ENCODE measurements at regions not wholly inside any gene's neighbourhood (a gene's known extent, or its start where the extent isn't known, plus 50 kb on each side); places are given as distances from the start of the nearest gene placed in this dataset.
"Not testable (repeated sequence)": the region's sequence is repeated elsewhere in the genome, so short reads cannot be mapped to it uniquely, and the experiment has no call there.

- Histone ChIP-seq H3K9me3 (ENCODE audit: control insufficient read depth in 4 of 4, low read length in 3 of 4) (no peaks in the 10 kb centered on the region), H3K4me3 (ENCODE audit: low read depth in 1 of 3, low read length in 3 of 3) (no peak overlapping the region), H3K27me3 (ENCODE audit: control insufficient read depth in 4 of 4, insufficient read depth in 4 of 4, low read length in 3 of 4) (peaks cover 0 to 10% (median 0%) of the 10 kb centered on the region in 4 donors), H3K27ac (ENCODE audit: low read depth in 1 of 2, low read length in 2 of 2) (no peak overlapping the region), H3K4me1 (ENCODE audit: control insufficient read depth in 4 of 4, insufficient read depth in 4 of 4, low read length in 3 of 4) (peaks cover 0 to 2% (median 0%) of the 10 kb centered on the region in 4 donors), H3K9ac (ENCODE audit: low read depth in 1 of 2, low read length in 2 of 2) (no peak overlapping the region), H3K36me3 (ENCODE audit: control insufficient read depth in 4 of 4, insufficient read depth in 3 of 4, low read depth in 1 of 4, low read length in 3 of 4) (no peaks in the 10 kb centered on the region)
- TF ChIP-seq RXRA (IDR thresholded peaks at IDR 0.05) (no peak), HNF4A (conservative IDR thresholded peaks at IDR 0.05) (no peak), TAF1 (conservative IDR thresholded peaks at IDR 0.05) (no peak)
- DNase-seq (ENCODE audit: low spot score), result no peak
- 75% methylated on average over 3 of the region's 3 CpGs for WGBS
These were observed 131.7 kb downstream of the VPREB1 start for GRCh38 chr22:22376352-22376706.

DNA sequence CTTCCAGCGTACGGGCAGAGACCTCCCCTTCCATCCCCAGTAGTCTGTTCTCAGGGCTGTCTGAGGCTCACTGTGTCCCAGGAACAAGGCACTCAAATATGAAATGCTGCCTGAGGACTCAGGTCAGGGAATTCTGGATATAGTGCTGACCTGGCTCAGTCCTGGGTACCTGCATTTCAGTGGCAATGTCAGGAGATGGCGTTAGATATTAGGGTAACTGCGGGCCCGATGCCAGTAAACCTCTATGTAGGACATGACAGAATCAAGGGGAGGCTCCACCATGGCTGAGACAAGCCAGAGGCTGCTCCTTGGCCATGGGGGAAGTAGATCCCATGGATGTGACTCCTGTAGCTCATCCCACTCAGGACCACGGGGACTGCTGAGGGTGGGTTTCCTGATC is 131.7 kb downstream of the ZNF280B start:
- H3K27me3 ChIP-seq (ENCODE audit: control insufficient read depth in 4 of 4, insufficient read depth in 4 of 4, low read length in 3 of 4); DNase-seq (ENCODE audit: low spot score); H3K9me3 ChIP-seq (ENCODE audit: control insufficient read depth in 4 of 4, low read length in 3 of 4); H3K4me1 ChIP-seq (ENCODE audit: control insufficient read depth in 4 of 4, insufficient read depth in 4 of 4, low read length in 3 of 4); H3K9ac ChIP-seq (ENCODE audit: low read depth in 1 of 2, low read length in 2 of 2); H3K36me3 ChIP-seq (ENCODE audit: control insufficient read depth in 4 of 4, insufficient read depth in 3 of 4, low read depth in 1 of 4, low read length in 3 of 4); H3K27ac ChIP-seq (ENCODE audit: low read depth in 1 of 2, low read length in 2 of 2); H3K4me3 ChIP-seq (ENCODE audit: low read depth in 1 of 3, low read length in 3 of 3): not testable (repeated sequence)
- WGBS, result 68% methylated on average over 6 of the region's 6 CpGs

DNA sequence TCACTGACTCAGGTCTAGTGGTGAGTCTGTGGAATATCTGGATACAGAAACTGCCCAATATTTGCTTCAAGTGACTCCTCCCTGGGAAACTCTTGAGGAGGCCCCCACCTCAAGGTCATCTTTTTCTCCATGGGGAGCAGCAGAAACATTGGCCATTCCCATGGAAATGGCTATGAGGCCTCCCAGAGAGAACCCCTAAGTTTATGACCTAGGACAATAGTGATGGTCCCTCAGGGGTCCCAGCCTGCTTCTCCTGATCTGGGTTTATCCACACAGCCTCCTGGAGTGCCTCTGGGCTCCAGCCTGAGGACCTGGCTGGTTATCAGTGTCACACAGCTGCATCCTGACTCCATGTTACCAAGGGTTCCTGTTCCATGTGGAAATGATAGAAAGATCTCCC is 131.2 kb downstream of the ZNF280B start:
- H3K4me3 ChIP-seq (ENCODE audit: low read depth in 1 of 3, low read length in 3 of 3), result no peak overlapping the region
- DNase-seq (ENCODE audit: low spot score), result no peak
- H3K9ac ChIP-seq (ENCODE audit: low read depth in 1 of 2, low read length in 2 of 2), result no peak overlapping the region
- peaks cover 0 to 10% (median 0%) of the 10 kb centered on the region in 4 donors for H3K27me3 ChIP-seq (ENCODE audit: control insufficient read depth in 4 of 4, insufficient read depth in 4 of 4, low read length in 3 of 4)
- TF ChIP-seq SP1 (IDR thresholded peaks at IDR 0.05), result no peak
- no peak for TF ChIP-seq GABPA (IDR thresholded peaks at IDR 0.05 in 1 of 2, conservative IDR thresholded peaks at IDR 0.05 in 1 of 2)
- TF ChIP-seq, protein P1, sequence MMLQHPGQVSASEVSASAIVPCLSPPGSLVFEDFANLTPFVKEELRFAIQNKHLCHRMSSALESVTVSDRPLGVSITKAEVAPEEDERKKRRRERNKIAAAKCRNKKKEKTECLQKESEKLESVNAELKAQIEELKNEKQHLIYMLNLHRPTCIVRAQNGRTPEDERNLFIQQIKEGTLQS (IDR thresholded peaks at IDR 0.05), result no peak
- TF ChIP-seq TAF1 (conservative IDR thresholded peaks at IDR 0.05), result no peak
- TF ChIP-seq JUND (IDR thresholded peaks at IDR 0.05), result no peak
- no peak for TF ChIP-seq FOXA1 (IDR thresholded peaks at IDR 0.05)
- no peak for TF ChIP-seq RXRA (IDR thresholded peaks at IDR 0.05)
- no peak overlapping the region for H3K27ac ChIP-seq (ENCODE audit: low read depth in 1 of 2, low read length in 2 of 2)
- peaks cover 0 to 2% (median 0%) of the 10 kb centered on the region in 4 donors for H3K4me1 ChIP-seq (ENCODE audit: control insufficient read depth in 4 of 4, insufficient read depth in 4 of 4, low read length in 3 of 4)
- no peaks in the 10 kb centered on the region for H3K9me3 ChIP-seq (ENCODE audit: control insufficient read depth in 4 of 4, low read length in 3 of 4)
- H3K36me3 ChIP-seq (ENCODE audit: control insufficient read depth in 4 of 4, insufficient read depth in 3 of 4, low read depth in 1 of 4, low read length in 3 of 4), result no peaks in the 10 kb centered on the region

- Histone ChIP-seq H3K36me3 (ENCODE audit: control insufficient read depth in 4 of 4, insufficient read depth in 3 of 4, low read depth in 1 of 4, low read length in 3 of 4) (no peaks in the 10 kb centered on the region), H3K9ac (ENCODE audit: low read depth in 1 of 2, low read length in 2 of 2) (no peak overlapping the region), H3K4me3 (ENCODE audit: low read depth in 1 of 3, low read length in 3 of 3) (no peak overlapping the region), H3K4me1 (ENCODE audit: control insufficient read depth in 4 of 4, insufficient read depth in 4 of 4, low read length in 3 of 4) (peaks cover 0 to 2% (median 0%) of the 10 kb centered on the region in 4 donors), H3K27ac (ENCODE audit: low read depth in 1 of 2, low read length in 2 of 2) (no peak overlapping the region), H3K27me3 (ENCODE audit: control insufficient read depth in 4 of 4, insufficient read depth in 4 of 4, low read length in 3 of 4) (peaks cover 0 to 10% (median 0%) of the 10 kb centered on the region in 4 donors), H3K9me3 (ENCODE audit: control insufficient read depth in 4 of 4, low read length in 3 of 4) (no peaks in the 10 kb centered on the region)
- TF ChIP-seq YY1 (IDR thresholded peaks at IDR 0.05), result no peak
- TF ChIP-seq TAF1 (conservative IDR thresholded peaks at IDR 0.05), result no peak
- TF ChIP-seq NR2F2 (IDR thresholded peaks at IDR 0.05), result no peak
- TF ChIP-seq, protein P2, sequence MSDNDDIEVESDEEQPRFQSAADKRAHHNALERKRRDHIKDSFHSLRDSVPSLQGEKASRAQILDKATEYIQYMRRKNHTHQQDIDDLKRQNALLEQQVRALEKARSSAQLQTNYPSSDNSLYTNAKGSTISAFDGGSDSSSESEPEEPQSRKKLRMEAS (IDR thresholded peaks at IDR 0.05), result no peak
- no peak for TF ChIP-seq SP1 (IDR thresholded peaks at IDR 0.05)
- TF ChIP-seq RAD21 (IDR thresholded peaks at IDR 0.05), result no peak
- TF ChIP-seq JUND (IDR thresholded peaks at IDR 0.05), result no peak
- TF ChIP-seq ZBTB33 (IDR thresholded peaks at IDR 0.05), result no peak
- no peak for TF ChIP-seq GABPA (IDR thresholded peaks at IDR 0.05 in 1 of 2, conservative IDR thresholded peaks at IDR 0.05 in 1 of 2)
- TF ChIP-seq HNF4A (conservative IDR thresholded peaks at IDR 0.05), result no peak
- no peak for TF ChIP-seq RXRA (IDR thresholded peaks at IDR 0.05)
- TF ChIP-seq FOXA1 (IDR thresholded peaks at IDR 0.05), result no peak
- 80% methylated on average over 8 of the region's 8 CpGs for WGBS
- no peak for DNase-seq (ENCODE audit: low spot score)
These were observed 129.8 kb downstream of the ZNF280B start for GRCh38 chr22:22378446-22379415.
